ENCODE measurements at regions not wholly inside any gene's neighbourhood (a gene's known extent, or its start where the extent isn't known, plus 50 kb on each side); places are given as distances from the start of the nearest gene placed in this dataset.

DNA sequence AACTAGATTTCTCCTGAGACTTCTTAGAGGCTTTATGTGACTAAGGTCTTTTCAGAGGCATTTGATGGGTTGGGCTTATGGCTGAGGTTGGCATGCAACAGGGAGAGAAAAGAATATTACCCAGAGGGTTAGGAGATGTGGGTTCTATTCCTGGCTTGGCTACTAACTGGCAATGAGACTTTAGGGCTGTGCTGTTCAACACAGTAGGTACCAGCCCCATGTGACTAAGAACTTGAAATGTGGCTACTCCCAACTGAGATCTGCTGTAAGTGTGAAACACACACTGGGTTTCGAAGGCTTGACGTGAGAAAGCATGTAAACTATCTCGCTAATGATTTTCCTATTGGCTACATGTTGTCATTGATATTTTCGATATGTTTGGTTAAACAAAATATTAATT is 324.9 kb upstream of the SLC14A2 start:
- no peak for ATAC-seq
- Histone ChIP-seq H3K27me3 (no peaks in the 10 kb centered on the region), H3K9me3 (no peaks in the 10 kb centered on the region), H3K27ac (no peak overlapping the region), H3K36me3 (no peaks in the 10 kb centered on the region), H3K4me3 (no peak overlapping the region), H3K4me1 (no peaks in the 10 kb centered on the region)
- intact Hi-C loops (cut with DNase I): no loop called here
- TF ChIP-seq, protein P1, sequence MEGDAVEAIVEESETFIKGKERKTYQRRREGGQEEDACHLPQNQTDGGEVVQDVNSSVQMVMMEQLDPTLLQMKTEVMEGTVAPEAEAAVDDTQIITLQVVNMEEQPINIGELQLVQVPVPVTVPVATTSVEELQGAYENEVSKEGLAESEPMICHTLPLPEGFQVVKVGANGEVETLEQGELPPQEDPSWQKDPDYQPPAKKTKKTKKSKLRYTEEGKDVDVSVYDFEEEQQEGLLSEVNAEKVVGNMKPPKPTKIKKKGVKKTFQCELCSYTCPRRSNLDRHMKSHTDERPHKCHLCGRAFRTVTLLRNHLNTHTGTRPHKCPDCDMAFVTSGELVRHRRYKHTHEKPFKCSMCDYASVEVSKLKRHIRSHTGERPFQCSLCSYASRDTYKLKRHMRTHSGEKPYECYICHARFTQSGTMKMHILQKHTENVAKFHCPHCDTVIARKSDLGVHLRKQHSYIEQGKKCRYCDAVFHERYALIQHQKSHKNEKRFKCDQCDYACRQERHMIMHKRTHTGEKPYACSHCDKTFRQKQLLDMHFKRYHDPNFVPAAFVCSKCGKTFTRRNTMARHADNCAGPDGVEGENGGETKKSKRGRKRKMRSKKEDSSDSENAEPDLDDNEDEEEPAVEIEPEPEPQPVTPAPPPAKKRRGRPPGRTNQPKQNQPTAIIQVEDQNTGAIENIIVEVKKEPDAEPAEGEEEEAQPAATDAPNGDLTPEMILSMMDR (IDR thresholded peaks at IDR 0.05): no peak
- no peak for DNase-seq

DNA sequence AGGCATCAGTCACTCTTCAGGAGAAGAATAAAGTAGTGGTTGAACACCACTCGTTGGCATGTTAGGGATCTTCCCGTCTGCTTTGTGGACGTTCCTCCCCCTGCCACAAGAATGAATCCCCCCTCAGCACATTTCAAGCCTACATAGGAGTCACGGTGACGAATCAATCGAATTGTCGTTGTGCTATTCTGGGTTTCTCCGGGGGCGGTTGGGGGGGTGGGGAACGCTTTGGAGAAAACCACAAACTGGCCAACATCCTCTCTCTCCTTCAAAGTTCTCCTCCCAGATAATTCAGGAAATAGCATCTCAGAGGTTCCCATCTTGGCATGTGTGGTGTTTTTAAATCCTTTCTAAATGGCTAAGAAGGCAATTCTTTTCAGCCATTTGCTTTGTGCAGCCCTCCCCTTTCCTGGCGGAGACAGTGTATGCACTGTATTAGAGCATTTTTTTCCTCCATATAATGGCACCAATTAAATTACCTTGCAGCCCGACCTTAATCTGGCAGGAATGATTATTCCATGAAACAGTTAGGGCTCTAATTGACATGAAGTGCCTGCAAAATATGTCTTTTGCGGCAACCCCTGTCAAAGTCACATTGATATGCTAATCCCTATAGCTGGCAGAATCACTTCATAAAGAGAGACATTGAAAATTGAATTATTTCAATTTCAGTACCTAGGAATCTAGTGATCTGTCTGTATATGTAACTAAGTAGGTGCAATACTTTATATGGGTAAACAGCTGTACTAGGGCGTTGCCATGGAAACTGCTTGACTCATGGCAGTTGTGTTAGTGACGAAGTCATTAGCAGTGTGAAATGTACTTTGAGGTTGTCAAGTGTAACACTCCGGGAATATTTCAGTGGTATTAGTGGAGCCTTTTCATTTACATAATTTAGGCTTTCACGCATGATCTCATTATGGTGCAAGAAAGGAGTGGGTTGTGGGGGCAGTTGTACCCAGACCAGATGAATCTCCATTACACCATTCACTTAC is 323.4 kb upstream of the SLC14A2 start:
- no peak overlapping the region for H3K27ac ChIP-seq
- no peak overlapping the region for H3K4me3 ChIP-seq
- DNase-seq (no peak), ATAC-seq (no peak)
- no peaks in the 10 kb centered on the region for H3K4me1 ChIP-seq
- TF ChIP-seq, protein P1 (IDR thresholded peaks at IDR 0.05): no peak
- H3K36me3 ChIP-seq: no peaks in the 10 kb centered on the region
- no peaks in the 10 kb centered on the region for H3K9me3 ChIP-seq
- intact Hi-C loops (cut with DNase I): no loop called here
- no peaks in the 10 kb centered on the region for H3K27me3 ChIP-seq

DNA sequence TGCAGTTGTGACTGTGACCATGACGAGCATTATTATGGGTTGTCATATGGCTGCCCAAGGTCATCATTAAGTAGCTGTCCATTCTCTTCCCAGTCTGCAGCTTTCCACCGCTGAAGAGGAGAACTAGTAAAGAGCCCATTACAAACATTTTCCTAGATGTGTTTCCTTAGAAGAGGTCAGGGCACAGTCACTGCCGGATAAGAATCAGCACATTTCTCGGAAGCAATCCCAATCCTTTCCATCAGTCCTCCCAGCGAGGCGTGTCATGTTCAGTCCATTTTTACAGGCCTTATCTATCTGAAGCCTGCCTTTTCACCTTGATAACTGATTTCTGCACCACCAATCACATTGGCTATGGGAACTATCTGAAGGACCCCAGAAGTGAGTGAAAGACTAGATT is 319.9 kb upstream of the SLC14A2 start:
- no peaks in the 10 kb centered on the region for H3K9me3 ChIP-seq
- no peak overlapping the region for H3K4me3 ChIP-seq
- H3K27me3 ChIP-seq: no peaks in the 10 kb centered on the region
- intact Hi-C loops (cut with DNase I): no loop called here
- ATAC-seq (no peak), DNase-seq (no peak)
- H3K4me1 ChIP-seq: no peaks in the 10 kb centered on the region
- TF ChIP-seq, protein P1 (IDR thresholded peaks at IDR 0.05): no peak
- no peaks in the 10 kb centered on the region for H3K36me3 ChIP-seq
- no peak overlapping the region for H3K27ac ChIP-seq

DNA sequence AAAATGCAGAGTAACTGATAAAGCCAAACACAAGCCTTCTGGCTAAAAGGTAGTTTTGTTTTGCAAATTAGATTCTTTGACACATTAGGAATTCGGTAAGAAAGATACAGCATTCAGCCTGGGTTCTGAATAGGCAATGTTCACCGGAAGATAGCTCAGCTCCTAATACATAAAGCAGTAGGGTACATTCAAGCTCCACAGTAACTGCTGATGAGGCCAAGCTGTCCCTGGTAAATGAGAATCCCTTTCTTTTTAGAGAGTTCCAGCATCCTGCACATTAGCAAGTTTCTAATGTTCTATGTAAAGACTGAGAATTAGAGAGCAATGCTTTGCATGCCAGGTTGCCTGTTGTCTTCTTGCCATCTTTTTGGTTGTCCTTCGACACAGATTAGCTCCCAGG is 316.3 kb upstream of the SLC14A2 start:
- DNase-seq (no peak), ATAC-seq (no peak)
- TF ChIP-seq, protein P1 (IDR thresholded peaks at IDR 0.05): no peak
- no peaks in the 10 kb centered on the region for H3K4me1 ChIP-seq
- no peak overlapping the region for H3K4me3 ChIP-seq
- intact Hi-C loops (cut with DNase I): no loop called here
- H3K27me3 ChIP-seq: no peaks in the 10 kb centered on the region
- no peaks in the 10 kb centered on the region for H3K36me3 ChIP-seq
- H3K27ac ChIP-seq: no peak overlapping the region
- H3K9me3 ChIP-seq: no peaks in the 10 kb centered on the region

DNA sequence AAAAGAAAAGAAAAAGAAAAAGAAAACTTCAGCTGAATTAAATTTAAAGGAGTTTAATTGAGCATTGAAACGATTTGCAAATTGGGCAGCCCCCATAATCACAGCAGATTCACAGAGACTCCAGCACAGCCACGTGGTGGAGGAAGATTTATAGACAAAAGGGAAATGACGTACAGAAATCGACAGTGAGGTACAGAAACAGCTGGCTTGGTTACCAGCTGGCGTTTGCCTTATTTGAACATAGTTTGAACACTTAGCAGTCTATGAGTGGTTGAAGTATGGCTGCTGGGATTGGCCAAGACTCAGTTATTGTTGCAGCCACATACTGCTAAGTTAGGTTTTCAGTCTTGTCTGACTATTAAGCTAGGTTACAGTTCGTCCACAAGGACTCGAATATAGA is 312.2 kb upstream of the SLC14A2 start:
- TF ChIP-seq, protein P1 (IDR thresholded peaks at IDR 0.05): no peak
- ATAC-seq: no peak
- no peaks in the 10 kb centered on the region for H3K4me1 ChIP-seq
- H3K27me3 ChIP-seq: no peaks in the 10 kb centered on the region
- no peak overlapping the region for H3K4me3 ChIP-seq
- no peaks in the 10 kb centered on the region for H3K36me3 ChIP-seq
- intact Hi-C loops (cut with DNase I): no loop called here
- no peak for DNase-seq
- no peaks in the 10 kb centered on the region for H3K9me3 ChIP-seq
- H3K27ac ChIP-seq: no peak overlapping the region
